ENCODE measurements at regions not wholly inside any gene's neighbourhood (a gene's known extent, or its start where the extent isn't known, plus 50 kb on each side); places are given as distances from the start of the nearest gene placed in this dataset.

- TF ChIP-seq CTCF (conservative IDR thresholded peaks at IDR 0.05; ENCODE audit: low read depth, low read length) (no peak), EZH2phosphoT487 (IDR thresholded peaks at IDR 0.05; ENCODE audit: borderline replicate concordance, low read length) (no peak)
Observed at GRCh38 chr11:86877503-86877902, 77.2 kb downstream of the PRSS23 start.
